Bone marrow (tissue), 2 donors: ENCODE measurements at regions not wholly inside any gene's neighbourhood (a gene's known extent, or its start where the extent isn't known, plus 50 kb on each side); places are given as distances from the start of the nearest gene placed in this dataset.
"Not testable (repeated sequence)": the region's sequence is repeated elsewhere in the genome, so short reads cannot be mapped to it uniquely, and the experiment has no call there.

Experiments
- DNase-seq, 2 donors: peaks; one replicate each; lab custom pipeline; 2025; lab: John Stamatoyannopoulos, UW

GRCh38 chr10:128577958-128578750, 451.9 kb upstream of the MKI67 start:
- DNase-seq: no peak

- no peak for DNase-seq
These were observed 452.5 kb upstream of the MKI67 start for GRCh38 chr10:128578766-128579165.

DNA sequence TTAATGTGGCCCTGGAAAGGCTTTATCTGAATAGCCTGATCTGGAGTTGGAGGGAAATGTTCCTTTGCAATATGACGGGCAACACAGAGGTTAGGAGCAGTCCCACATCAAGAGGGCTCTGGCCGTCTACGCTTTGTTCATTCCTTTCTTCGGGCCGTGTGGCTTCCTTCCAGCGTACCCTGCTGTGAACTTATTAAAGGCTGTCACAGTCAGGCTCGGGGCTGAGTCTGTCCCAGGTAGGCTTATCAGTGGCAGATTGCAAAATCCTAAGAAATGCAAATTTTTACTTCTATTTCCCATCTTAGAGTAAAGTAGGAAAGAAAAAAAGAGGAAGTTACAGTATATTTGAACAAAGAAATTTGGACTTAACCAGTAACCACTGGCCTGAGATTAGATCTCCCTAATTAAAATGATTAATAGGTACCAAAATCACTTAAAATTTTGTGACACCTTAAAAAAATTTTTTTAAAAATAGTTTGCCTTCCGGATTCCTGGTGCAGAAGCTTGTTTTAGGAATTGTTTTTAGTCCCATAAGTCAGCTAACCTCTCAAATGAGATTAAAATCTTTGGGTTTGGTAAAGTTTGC, 453.1 kb upstream of the MKI67 start:
- DNase-seq: no peak

DNA sequence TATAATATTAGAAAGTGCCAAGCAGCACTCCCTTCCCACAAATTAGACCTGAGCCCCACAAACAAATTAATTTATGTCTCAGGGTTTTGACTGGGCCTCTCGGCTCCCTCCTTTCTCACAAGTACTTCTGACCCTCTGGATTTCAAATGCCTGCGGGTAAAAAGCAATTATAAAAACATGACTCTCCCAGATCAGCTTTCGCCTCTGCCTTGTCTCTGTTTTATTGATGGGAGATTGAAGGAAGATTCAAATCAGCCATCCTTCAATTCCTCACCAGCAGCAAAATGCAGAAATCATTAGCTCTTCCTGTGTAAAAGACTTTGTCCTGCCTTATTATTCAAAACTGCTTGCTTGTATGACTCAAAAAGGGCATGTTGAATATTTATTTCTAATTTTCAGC, 453.7 kb upstream of the MKI67 start:
- DNase-seq: no peak

DNA sequence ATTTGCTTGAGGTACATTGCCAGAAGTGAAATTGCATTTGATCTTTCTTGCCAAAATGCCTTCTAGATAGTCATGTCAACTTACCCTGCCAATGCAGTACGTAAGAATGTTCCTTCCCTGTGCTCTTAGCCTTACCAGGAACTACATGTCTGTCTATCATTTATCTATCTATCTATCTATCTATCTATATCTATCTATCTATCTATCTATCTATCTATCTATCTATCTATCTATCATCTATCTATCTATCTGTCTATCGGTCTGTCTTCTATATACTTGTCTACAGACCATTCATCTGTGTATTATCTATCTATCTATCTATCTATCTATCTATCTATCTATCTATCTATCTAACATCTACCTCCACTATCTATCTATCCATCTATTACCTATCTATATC, 456.9 kb upstream of the MKI67 start:
- not testable (repeated sequence) for DNase-seq

DNA sequence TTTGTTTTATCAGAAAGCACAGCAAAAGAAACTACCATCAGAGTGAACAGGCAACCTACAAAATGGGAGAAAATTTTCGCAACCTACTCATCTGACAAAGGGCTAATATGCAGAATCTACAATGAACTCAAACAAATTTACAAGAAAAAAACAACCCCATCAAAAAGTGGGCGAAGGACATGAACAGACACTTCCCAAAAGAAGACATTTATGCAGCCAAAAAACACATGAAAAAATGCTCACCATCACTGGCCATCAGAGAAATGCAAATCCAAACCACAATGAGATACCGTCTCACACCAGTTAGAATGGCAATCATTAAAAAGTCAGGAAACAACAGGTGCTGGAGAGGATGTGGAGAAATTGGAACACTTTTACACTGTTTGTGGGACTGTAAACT, 460.4 kb upstream of the MKI67 start:
- not testable (repeated sequence) for DNase-seq

- DNase-seq: no peak
These were observed 461.5 kb upstream of the MKI67 start for GRCh38 chr10:128587689-128588088.

DNA sequence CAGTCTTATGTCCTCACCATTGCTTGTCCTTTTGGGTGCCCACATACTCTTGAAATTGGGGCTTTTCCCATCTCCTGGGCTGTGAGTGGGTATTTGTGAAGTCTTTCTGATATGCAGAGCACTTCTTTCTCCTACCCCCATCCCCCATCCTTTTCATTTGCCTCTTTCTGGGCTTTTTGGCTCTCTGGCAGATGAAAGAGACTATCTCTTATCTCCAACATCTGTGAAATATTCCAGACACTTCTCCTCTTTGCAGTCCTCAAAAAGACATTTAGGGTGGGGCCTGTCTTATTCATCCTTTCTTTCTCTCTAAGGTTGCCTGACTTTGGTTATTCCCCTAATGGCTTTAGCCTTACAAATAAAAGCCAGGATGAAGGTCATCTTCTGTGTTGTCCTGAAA, 462.2 kb upstream of the MKI67 start:
- no peak for DNase-seq

DNA sequence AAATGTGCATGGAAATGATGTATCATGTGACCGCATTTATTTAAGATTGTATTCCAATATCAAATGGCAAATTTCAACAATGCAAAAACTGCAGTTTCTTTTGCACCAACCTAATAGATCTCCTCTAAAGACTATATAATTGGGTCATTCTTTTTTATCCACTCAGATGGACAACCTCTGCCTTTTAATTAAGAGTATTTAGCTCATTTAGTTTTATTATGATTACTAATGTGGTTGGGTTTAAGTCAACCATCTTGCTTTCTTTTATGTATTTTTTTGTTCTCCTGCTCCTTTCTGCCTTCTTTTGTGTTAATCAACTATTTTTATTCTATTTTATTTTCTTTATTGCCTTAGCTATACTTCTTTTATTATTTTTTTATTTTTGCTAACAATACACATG, 468.5 kb upstream of the MKI67 start:
- no peak for DNase-seq

GRCh38 chr10:128596906-128597305, 470.7 kb upstream of the MKI67 start:
- no peak for DNase-seq

GRCh38 chr10:128599030-128599429, 472.8 kb upstream of the MKI67 start:
- DNase-seq: no peak

- DNase-seq: no peak
These were observed 473.3 kb upstream of the MKI67 start for GRCh38 chr10:128599538-128599937.

- no peak for DNase-seq
These were observed 476.0 kb upstream of the MKI67 start for GRCh38 chr10:128602183-128602582.

DNA sequence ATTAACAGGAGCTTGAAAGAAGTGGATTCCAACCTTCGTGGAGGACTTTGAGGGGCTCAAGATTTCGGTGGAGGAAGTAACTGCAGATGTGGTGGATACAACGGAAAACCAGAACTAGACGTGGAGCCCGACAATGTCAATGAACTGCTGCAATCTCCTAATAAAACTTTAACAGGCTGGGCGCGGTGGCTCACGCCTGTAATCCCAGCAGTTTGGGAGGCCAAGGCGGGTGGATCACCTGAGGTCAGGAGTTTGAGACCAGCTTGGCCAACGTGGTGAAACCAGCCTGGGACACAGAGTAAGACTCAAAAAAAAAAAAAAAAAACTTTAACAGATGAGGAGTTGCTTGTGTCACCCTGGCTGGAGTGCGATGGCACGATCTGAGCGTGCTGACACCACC, 477.8 kb upstream of the MKI67 start:
- DNase-seq: no peak

GRCh38 chr10:128605180-128605579, 479.0 kb upstream of the MKI67 start:
- no peak for DNase-seq

GRCh38 chr10:128606055-128606454, 479.8 kb upstream of the MKI67 start:
- DNase-seq: no peak

- no peak for DNase-seq
These were observed 482.6 kb upstream of the MKI67 start for GRCh38 chr10:128608791-128609190.

DNA sequence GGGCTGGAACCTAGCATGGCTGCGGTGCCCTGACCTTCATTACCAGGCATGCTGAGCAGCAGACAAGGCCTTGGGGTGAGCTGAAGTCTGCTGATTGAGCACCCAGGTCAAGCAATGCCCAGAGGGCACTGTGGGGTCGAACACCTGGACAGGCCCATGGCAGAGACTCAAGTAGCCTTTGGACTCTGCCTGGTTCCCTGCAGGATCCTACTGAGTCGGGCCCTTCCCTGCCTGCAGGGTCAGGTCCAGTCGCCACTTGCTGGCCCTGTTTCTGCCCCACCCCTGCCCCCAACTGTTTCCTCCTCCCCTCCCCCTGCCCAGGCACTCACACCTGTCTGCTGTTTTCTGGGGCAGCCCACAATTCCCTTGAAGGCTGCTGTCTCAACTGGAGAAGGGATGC, 483.2 kb upstream of the MKI67 start:
- no peak for DNase-seq

DNA sequence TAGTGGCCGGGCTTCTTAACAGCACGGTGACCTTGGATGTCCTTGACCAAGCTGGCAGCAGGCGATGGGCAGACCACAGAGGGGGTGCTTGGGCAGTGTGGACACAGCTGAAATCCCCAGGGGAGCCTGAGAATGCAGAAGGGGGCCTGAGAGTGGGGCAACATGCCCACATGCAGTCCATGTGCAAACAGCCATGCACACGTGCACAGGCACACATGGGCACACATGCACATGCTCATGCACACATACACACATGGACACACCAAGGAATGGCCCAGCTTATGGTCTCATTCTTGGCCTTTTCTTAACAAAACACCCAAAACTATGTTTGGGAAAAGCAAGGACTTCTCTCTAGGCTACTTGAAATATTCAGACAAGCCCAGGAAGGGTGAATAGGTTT, 483.9 kb upstream of the MKI67 start:
- no peak for DNase-seq

DNA sequence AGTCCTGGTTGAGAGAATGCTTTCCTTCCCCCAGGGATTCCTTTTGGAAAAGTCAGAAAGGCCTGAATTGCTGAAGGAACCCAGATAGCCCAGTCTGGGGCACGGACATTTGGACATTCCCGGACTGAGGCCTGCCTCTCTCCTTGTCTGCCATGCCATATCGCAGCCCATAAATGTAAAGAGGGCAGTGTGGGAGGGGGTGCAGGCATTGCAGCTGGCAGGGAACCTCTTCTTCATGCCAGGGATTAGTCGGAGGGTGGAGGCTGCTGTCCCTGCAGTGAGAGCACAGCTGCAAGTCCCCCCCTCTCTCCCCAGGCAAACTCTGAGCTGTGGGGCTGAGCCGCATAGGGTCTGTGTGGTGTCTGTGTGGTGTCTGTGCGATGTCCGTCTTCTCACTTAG, 486.0 kb upstream of the MKI67 start:
- no peak for DNase-seq

GRCh38 chr10:128612631-128613030, 486.4 kb upstream of the MKI67 start:
- no peak for DNase-seq

DNA sequence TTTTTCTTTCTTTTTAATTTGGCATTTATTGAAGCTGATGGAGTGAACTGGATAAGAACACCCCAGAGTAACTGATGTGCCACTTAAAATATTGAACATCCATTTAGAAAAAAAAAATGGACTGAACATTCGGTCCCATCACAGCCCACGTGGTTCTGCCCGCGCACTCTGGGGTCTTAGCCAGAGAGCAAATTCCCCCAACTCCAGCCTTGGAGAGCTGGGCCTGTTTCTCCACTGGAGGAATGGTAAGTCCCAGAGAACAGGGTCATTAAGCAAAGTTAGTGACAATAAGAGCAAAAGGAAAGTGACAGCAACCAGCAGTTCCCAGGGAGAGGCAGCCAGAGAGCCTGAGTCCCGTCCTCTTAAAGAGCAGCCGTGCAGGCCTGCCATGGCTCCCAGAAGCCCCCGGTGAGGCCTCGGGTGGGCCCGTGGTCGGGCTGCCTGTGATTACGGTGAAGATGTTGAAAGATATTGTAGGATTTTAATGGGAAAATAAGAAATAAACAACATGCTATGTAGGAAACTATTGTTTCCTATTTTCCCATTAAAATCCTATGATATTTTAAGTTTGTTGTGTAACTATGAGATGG, 487.9 kb upstream of the MKI67 start:
- DNase-seq: no peak

DNA sequence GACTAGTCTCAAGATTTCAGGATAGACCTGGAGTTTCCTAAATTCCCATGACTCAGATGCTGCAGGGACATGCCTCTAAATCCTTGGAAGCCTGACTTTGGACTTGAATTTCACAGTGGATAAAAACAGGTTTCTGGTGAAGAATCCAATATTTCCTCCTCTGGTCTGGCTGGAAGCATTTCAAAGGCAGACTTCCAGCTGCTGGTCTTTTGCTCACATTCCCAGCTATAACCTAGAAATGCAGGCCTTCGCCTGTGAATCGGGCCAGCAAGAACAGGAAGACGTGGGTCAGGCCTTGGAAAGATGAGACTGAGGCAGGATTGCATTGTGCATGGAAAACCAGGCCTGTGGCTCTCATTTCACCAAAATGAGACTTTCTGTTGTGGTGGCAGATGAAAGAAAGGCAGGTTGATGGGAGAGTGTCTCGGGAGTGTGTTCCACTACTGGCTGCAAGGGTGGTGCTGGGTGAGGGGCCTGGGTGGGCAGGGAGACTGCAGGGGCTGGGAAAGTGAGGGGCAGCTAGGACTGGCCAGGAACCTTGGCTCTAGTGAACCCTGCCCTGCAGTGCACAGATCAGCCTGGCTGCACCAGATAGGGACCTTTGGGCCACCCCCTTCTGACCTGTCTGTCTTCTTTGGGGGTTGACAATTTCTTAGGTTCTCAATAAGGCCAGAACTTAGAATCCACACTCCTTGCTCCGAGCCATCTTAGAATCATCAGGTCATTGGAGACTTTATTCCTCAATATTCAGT, 488.8 kb upstream of the MKI67 start:
- DNase-seq: no peak
